K562 (cell line): ENCODE measurements at regions not wholly inside any gene's neighbourhood (a gene's known extent, or its start where the extent isn't known, plus 50 kb on each side); places are given as distances from the start of the nearest gene placed in this dataset.

Experiments
- BRD4 ChIP-seq: fragments of 200-600 bp; sonication (generic); IDR thresholded peaks from 2 replicates; pipeline ENCODE4 v1.6.1; 2017; ENCODE audit warnings: inconsistent platforms
- CEBPG ChIP-seq, 3 experiments: fragments of 200-800 bp in 1 of 3; sonication (Bioruptor generic) in 1 of 3; sonication (generic) in 1 of 3; formaldehyde crosslinking in 1 of 3; IDR thresholded peaks in 2 of 3; conservative IDR thresholded peaks in 1 of 3; 2 replicates each; pipeline versions ENCODE4 v1.6.1 to v1.8.0; 2016 to 2022; ENCODE audit warnings: missing compliant biosample characterization in 2 of 3, missing genetic modification characterization in 2 of 3, mild to moderate bottlenecking in 1 of 3, missing genetic modification reagents in 1 of 3
- SAFB ChIP-seq: fragments of 200-400 bp; formaldehyde crosslinking; IDR thresholded peaks from 2 replicates; pipeline ENCODE4 v1.6.1; 2017; ENCODE audit warnings: low read depth, low read length, borderline replicate concordance
- ZNF311 ChIP-seq: fragments of 250-450 bp; sonication (Bioruptor Pico); IDR thresholded peaks from 2 replicates; pipeline ENCODE4 v1.4.0; 2020; ENCODE audit warnings: mild to moderate bottlenecking, moderate library complexity
- ZNF316 ChIP-seq: fragments of 450-650 bp; IDR thresholded peaks from 2 replicates; pipeline ENCODE4 v1.6.1; 2016
- TF ChIP-seq, protein P1 (sequence below), 2 experiments: fragments of 450-650 bp in 1 of 2; sonication (generic) in 1 of 2; formaldehyde crosslinking in 1 of 2; IDR thresholded peaks; 2 replicates each; pipeline versions ENCODE4 v1.7.1 to v1.9.0; 2016 to 2022; ENCODE audit warnings: inconsistent platforms in 1 of 2, mild to moderate bottlenecking in 1 of 2, missing genetic modification reagents in 1 of 2
- TF ChIP-seq, protein P2 (sequence below): sonication (generic); formaldehyde crosslinking; IDR thresholded peaks from 2 replicates; pipeline ENCODE4 v1.8.0; 2022; ENCODE audit warnings: missing genetic modification reagents, mild to moderate bottlenecking, borderline replicate concordance
- TF ChIP-seq, protein P3 (sequence below): fragments of 450-650 bp; IDR thresholded peaks from 2 replicates; pipeline ENCODE4 v1.6.1; 2016; ENCODE audit warnings: low read depth

GRCh38 chr12:9260931-9261330, 52.7 kb upstream of the PZP start (continued):
- TF ChIP-seq, protein P1, sequence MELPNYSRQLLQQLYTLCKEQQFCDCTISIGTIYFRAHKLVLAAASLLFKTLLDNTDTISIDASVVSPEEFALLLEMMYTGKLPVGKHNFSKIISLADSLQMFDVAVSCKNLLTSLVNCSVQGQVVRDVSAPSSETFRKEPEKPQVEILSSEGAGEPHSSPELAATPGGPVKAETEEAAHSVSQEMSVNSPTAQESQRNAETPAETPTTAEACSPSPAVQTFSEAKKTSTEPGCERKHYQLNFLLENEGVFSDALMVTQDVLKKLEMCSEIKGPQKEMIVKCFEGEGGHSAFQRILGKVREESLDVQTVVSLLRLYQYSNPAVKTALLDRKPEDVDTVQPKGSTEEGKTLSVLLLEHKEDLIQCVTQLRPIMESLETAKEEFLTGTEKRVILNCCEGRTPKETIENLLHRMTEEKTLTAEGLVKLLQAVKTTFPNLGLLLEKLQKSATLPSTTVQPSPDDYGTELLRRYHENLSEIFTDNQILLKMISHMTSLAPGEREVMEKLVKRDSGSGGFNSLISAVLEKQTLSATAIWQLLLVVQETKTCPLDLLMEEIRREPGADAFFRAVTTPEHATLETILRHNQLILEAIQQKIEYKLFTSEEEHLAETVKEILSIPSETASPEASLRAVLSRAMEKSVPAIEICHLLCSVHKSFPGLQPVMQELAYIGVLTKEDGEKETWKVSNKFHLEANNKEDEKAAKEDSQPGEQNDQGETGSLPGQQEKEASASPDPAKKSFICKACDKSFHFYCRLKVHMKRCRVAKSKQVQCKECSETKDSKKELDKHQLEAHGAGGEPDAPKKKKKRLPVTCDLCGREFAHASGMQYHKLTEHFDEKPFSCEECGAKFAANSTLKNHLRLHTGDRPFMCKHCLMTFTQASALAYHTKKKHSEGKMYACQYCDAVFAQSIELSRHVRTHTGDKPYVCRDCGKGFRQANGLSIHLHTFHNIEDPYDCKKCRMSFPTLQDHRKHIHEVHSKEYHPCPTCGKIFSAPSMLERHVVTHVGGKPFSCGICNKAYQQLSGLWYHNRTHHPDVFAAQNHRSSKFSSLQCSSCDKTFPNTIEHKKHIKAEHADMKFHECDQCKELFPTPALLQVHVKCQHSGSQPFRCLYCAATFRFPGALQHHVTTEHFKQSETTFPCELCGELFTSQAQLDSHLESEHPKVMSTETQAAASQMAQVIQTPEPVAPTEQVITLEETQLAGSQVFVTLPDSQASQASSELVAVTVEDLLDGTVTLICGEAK (IDR thresholded peaks at IDR 0.05): no peak
- TF ChIP-seq, protein P1 (CRISPR knock-in tag; IDR thresholded peaks at IDR 0.05): no peak
- no peak for TF ChIP-seq SAFB
- TF ChIP-seq BRD4: no peak
- TF ChIP-seq ZNF316: no peak
- TF ChIP-seq ZNF311 (CRISPR knock-in tag): no peak
- TF ChIP-seq, protein P2, sequence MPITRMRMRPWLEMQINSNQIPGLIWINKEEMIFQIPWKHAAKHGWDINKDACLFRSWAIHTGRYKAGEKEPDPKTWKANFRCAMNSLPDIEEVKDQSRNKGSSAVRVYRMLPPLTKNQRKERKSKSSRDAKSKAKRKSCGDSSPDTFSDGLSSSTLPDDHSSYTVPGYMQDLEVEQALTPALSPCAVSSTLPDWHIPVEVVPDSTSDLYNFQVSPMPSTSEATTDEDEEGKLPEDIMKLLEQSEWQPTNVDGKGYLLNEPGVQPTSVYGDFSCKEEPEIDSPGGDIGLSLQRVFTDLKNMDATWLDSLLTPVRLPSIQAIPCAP: no peak
- TF ChIP-seq, protein P3, sequence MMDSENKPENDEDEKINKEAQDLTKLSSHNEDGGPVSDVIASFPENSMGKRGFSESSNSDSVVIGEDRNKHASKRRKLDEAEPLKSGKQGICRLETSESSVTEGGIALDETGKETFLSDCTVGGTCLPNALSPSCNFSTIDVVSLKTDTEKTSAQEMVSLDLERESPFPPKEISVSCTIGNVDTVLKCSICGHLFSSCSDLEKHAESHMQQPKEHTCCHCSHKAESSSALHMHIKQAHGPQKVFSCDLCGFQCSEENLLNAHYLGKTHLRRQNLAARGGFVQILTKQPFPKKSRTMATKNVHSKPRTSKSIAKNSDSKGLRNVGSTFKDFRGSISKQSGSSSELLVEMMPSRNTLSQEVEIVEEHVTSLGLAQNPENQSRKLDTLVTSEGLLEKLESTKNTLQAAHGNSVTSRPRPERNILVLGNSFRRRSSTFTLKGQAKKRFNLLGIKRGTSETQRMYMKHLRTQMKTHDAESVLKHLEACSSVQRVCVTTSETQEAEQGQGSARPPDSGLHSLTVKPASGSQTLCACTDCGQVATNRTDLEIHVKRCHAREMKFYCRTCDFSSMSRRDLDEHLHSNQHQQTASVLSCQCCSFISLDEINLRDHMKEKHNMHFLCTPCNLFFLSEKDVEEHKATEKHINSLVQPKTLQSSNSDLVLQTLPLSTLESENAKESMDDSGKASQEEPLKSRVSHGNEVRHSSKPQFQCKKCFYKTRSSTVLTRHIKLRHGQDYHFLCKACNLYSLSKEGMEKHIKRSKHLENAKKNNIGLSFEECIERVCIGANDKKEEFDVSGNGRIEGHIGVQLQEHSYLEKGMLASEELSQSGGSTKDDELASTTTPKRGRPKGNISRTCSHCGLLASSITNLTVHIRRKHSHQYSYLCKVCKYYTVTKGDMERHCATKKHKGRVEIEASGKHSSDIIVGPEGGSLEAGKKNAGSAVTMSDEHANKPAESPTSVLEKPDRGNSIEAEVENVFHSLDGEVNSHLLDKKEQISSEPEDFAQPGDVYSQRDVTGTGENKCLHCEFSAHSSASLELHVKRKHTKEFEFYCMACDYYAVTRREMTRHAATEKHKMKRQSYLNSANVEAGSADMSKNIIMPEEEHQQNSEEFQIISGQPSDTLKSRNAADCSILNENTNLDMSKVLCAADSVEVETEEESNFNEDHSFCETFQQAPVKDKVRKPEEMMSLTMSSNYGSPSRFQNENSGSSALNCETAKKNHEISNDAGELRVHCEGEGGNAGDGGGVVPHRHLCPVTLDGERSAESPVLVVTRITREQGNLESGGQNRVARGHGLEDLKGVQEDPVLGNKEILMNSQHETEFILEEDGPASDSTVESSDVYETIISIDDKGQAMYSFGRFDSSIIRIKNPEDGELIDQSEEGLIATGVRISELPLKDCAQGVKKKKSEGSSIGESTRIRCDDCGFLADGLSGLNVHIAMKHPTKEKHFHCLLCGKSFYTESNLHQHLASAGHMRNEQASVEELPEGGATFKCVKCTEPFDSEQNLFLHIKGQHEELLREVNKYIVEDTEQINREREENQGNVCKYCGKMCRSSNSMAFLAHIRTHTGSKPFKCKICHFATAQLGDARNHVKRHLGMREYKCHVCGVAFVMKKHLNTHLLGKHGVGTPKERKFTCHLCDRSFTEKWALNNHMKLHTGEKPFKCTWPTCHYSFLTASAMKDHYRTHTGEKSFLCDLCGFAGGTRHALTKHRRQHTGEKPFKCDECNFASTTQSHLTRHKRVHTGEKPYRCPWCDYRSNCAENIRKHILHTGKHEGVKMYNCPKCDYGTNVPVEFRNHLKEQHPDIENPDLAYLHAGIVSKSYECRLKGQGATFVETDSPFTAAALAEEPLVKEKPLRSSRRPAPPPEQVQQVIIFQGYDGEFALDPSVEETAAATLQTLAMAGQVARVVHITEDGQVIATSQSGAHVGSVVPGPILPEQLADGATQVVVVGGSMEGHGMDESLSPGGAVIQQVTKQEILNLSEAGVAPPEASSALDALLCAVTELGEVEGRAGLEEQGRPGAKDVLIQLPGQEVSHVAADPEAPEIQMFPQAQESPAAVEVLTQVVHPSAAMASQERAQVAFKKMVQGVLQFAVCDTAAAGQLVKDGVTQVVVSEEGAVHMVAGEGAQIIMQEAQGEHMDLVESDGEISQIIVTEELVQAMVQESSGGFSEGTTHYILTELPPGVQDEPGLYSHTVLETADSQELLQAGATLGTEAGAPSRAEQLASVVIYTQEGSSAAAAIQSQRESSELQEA: no peak
- no peak for TF ChIP-seq CEBPG (CRISPR knock-in tag; IDR thresholded peaks at IDR 0.05)
- peak; percentile 48 to 86 for TF ChIP-seq CEBPG (tag; conservative IDR thresholded peaks at IDR 0.05 in 1 of 2, IDR thresholded peaks at IDR 0.05 in 1 of 2)
